Prostate gland (tissue), 2 donors: ENCODE measurements at regions not wholly inside any gene's neighbourhood (a gene's known extent, or its start where the extent isn't known, plus 50 kb on each side); places are given as distances from the start of the nearest gene placed in this dataset.

Source experiments
- DNase-seq: peaks from one replicate; pipeline ENCODE4 v3.0.0-alpha.2; 2019; ENCODE audit warnings: low spot score
- H3K27ac ChIP-seq, 2 donors: fragments of 200-600 bp; sonication (generic); 2 replicates each; pipeline ENCODE4 v1.5.1; 2017 to 2019
- H3K27me3 ChIP-seq: fragments of 200-600 bp; sonication (generic); replicated peaks from 2 replicates; pipeline ENCODE4 v1.5.1; 2019; ENCODE audit not compliant: insufficient read depth
- H3K36me3 ChIP-seq, 2 donors: fragments of 200-600 bp; sonication (generic); 1 replicate in 1 of 2; 2 replicates in 1 of 2; pipeline versions ENCODE4 v1.5.1 to v1.8.1; 2017 to 2019
- H3K4me1 ChIP-seq: fragments of 200-600 bp; sonication (generic); replicated peaks from 2 replicates; pipeline ENCODE4 v1.5.1; 2019
- H3K4me3 ChIP-seq, 2 donors: fragments of 200-600 bp; sonication (generic); 2 replicates each; pipeline ENCODE4 v1.5.1; 2017 to 2019
- H3K9me3 ChIP-seq: fragments of 200-600 bp; sonication (generic); 2 replicates; pipeline ENCODE4 v1.5.1; 2017
- CTCF ChIP-seq, 4 experiments: fragments of 200-600 bp in 2 of 4; fragments of 450-650 bp in 2 of 4; sonication (generic) in 2 of 4; IDR thresholded peaks; 1 replicate in 3 of 4; 2 replicates in 1 of 4; pipeline ENCODE4 v1.5.1; 2016 to 2019; ENCODE audit warnings: antibody characterized with exemption in 4 of 4, mild to moderate bottlenecking in 2 of 4, moderate library complexity in 2 of 4
- POLR2A ChIP-seq: fragments of 450-650 bp; IDR thresholded peaks from one replicate; pipeline ENCODE4 v1.6.1; 2016; ENCODE audit warnings: antibody characterized with exemption, mild to moderate bottlenecking
- POLR2AphosphoS5 ChIP-seq: sonication (generic); formaldehyde crosslinking; IDR thresholded peaks from one replicate; pipeline ENCODE4 v1.6.1; 2017; ENCODE audit warnings: antibody characterized with exemption
- WGBS: methylation state at CpG from one replicate; pipeline ENCODE4 v1.1.5; 2018; 5-methylcytosine and 5-hydroxymethylcytosine counted together
- intact Hi-C: fragments of 100-400 bp; cut with DNase I; formaldehyde crosslinking; loops from one replicate; pipeline ENCODE4 v1.14.2; 2022

- DNase-seq: no peak
- Histone ChIP-seq H3K27me3 (no peaks in the 10 kb centered on the region), H3K27ac (no peak overlapping the region), H3K9me3 (no peaks in the 10 kb centered on the region), H3K4me3 (no peak overlapping the region), H3K36me3 (no peaks in the 10 kb centered on the region), H3K4me1 (no peaks in the 10 kb centered on the region)
- TF ChIP-seq CTCF (IDR thresholded peaks at IDR 0.05) (no peak), POLR2AphosphoS5 (no peak), POLR2A (no peak)
- intact Hi-C loops: no loop called here
- WGBS: 84% methylated on average over 8 of the region's 8 CpGs
Measured at GRCh38 chr12:89848732-89849131, 140.1 kb upstream of the ATP2B1 start.

DNA sequence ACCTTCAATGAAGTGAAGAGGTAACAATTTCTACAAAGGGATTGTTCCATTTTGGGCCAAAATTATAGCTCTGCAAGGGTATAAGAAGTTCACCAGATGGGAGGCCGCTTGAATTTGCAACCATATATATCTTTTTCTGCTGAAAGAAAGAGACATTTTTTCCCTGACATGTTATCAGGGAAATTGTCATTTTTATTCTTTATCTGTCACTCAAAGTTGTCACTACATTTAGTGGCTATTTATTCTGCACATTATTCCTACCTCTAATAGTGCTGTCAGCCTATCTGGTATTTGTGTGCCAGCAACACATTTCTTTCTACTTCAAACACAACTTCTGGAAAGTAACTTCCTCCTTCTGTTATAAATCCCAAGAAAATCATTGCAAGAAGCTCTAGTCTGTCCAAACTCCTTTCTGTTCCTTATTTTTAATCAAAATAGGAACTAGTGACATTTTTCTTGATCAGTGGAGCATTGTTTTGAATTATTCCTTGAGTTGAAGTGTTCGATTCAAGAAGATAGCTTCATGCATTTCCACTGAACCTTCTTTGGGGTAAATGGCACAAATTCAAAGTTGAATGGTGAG is 137.9 kb upstream of the ATP2B1 start:
- WGBS: 92% methylated on average over 2 of the region's 2 CpGs
- TF ChIP-seq CTCF (IDR thresholded peaks at IDR 0.05) (no peak), POLR2A (no peak), POLR2AphosphoS5 (no peak)
- intact Hi-C loops: no loop called here
- no peaks in the 10 kb centered on the region for H3K4me1 ChIP-seq
- H3K27ac ChIP-seq: no peak overlapping the region
- no peak for DNase-seq
- H3K36me3 ChIP-seq: no peaks in the 10 kb centered on the region
- H3K4me3 ChIP-seq: no peak overlapping the region
- H3K9me3 ChIP-seq: no peaks in the 10 kb centered on the region
- H3K27me3 ChIP-seq: no peaks in the 10 kb centered on the region

- 90% methylated on average over 1 of the region's 1 CpG for WGBS
- Histone ChIP-seq H3K9me3 (no peaks in the 10 kb centered on the region), H3K4me3 (no peak overlapping the region), H3K27me3 (no peaks in the 10 kb centered on the region), H3K27ac (no peak overlapping the region), H3K4me1 (no peaks in the 10 kb centered on the region), H3K36me3 (no peaks in the 10 kb centered on the region)
- intact Hi-C loops: no loop called here
- no peak for DNase-seq
- TF ChIP-seq POLR2A (no peak), POLR2AphosphoS5 (no peak), CTCF (IDR thresholded peaks at IDR 0.05) (no peak)
Measured at GRCh38 chr12:89845767-89846166, 137.1 kb upstream of the ATP2B1 start.

- no peaks in the 10 kb centered on the region for H3K27me3 ChIP-seq
- intact Hi-C loops: no loop called here
- DNase-seq: no peak
- no peak for TF ChIP-seq CTCF (IDR thresholded peaks at IDR 0.05)
- H3K36me3 ChIP-seq: no peaks in the 10 kb centered on the region
- no peak overlapping the region for H3K27ac ChIP-seq
- no peaks in the 10 kb centered on the region for H3K4me1 ChIP-seq
- WGBS: 94% methylated on average over 3 of the region's 3 CpGs
- H3K9me3 ChIP-seq: no peaks in the 10 kb centered on the region
- no peak overlapping the region for H3K4me3 ChIP-seq
Measured at GRCh38 chr12:89845366-89845765, 136.7 kb upstream of the ATP2B1 start.

- Histone ChIP-seq H3K9me3 (no peaks in the 10 kb centered on the region), H3K27ac (no peak overlapping the region), H3K4me3 (no peak overlapping the region), H3K36me3 (no peaks in the 10 kb centered on the region), H3K27me3 (no peaks in the 10 kb centered on the region), H3K4me1 (no peaks in the 10 kb centered on the region)
- no peak for DNase-seq
- intact Hi-C loops: no loop called here
- no peak for TF ChIP-seq CTCF (IDR thresholded peaks at IDR 0.05)
- no peak for TF ChIP-seq POLR2A
- no peak for TF ChIP-seq POLR2AphosphoS5
- 91% methylated on average over 1 of the region's 1 CpG for WGBS
Measured at GRCh38 chr12:89844539-89844938, 135.9 kb upstream of the ATP2B1 start.
